Coronary artery (tissue), 2 donors: ENCODE measurements at regions not wholly inside any gene's neighbourhood (a gene's known extent, or its start where the extent isn't known, plus 50 kb on each side); places are given as distances from the start of the nearest gene placed in this dataset.

Source experiments
- DNase-seq: peaks from one replicate; pipeline ENCODE4 v3.0.0-alpha.2; 2017; ENCODE audit warnings: low spot score
- H3K27ac ChIP-seq, 2 donors: fragments of 200-600 bp; sonication (generic); one replicate each; pipeline ENCODE4 v1.5.1; 2016 to 2019
- H3K4me3 ChIP-seq: fragments of 200-600 bp; sonication (generic); 2 replicates; pipeline ENCODE4 v1.5.1; 2016; ENCODE audit warnings: mild to moderate bottlenecking, moderate library complexity
- CTCF ChIP-seq: fragments of 200-600 bp; sonication (generic); IDR thresholded peaks from one replicate; pipeline ENCODE4 v1.5.1; 2019; ENCODE audit warnings: antibody characterized with exemption

- no peak for TF ChIP-seq CTCF
- DNase-seq: no peak
- no peak overlapping the region for H3K4me3 ChIP-seq
- no peak overlapping the region for H3K27ac ChIP-seq
Observed at GRCh38 chr10:33418301-33418700, 83.8 kb upstream of the NRP1 start.

GRCh38 chr10:33416691-33417090 lies 82.2 kb upstream of the NRP1 start:
- Histone ChIP-seq H3K27ac (no peak overlapping the region), H3K4me3 (no peak overlapping the region)
- TF ChIP-seq CTCF: no peak
- DNase-seq: no peak

GRCh38 chr10:33416209-33416608 lies 81.7 kb upstream of the NRP1 start:
- DNase-seq: no peak
- Histone ChIP-seq H3K4me3 (no peak overlapping the region), H3K27ac (no peak overlapping the region)
- TF ChIP-seq CTCF: no peak

GRCh38 chr10:33414841-33415240 lies 80.4 kb upstream of the NRP1 start:
- no peak for TF ChIP-seq CTCF
- no peak overlapping the region for H3K4me3 ChIP-seq
- no peak for DNase-seq
- H3K27ac ChIP-seq: no peak overlapping the region

GRCh38 chr10:33412653-33413361 lies 78.3 kb upstream of the NRP1 start:
- DNase-seq: no peak
- no peak overlapping the region for H3K4me3 ChIP-seq
- H3K27ac ChIP-seq: peak overlapping the region in 1 of 2 donors; percentile 42
- TF ChIP-seq CTCF: no peak

GRCh38 chr10:33412241-33412640 lies 77.8 kb upstream of the NRP1 start:
- no peak for DNase-seq
- Histone ChIP-seq H3K4me3 (no peak overlapping the region), H3K27ac (peak overlapping the region in 1 of 2 donors; percentile 42)
- TF ChIP-seq CTCF: no peak

- DNase-seq: no peak
- H3K27ac ChIP-seq: no peak overlapping the region
- H3K4me3 ChIP-seq: no peak overlapping the region
- no peak for TF ChIP-seq CTCF
Observed at GRCh38 chr10:33410860-33411234, 76.4 kb upstream of the NRP1 start.
